GM12891 (cell line): ENCODE measurements at regions not wholly inside any gene's neighbourhood (a gene's known extent, or its start where the extent isn't known, plus 50 kb on each side); places are given as distances from the start of the nearest gene placed in this dataset.

ENCODE experiments used
- DNase-seq: peaks from one replicate; pipeline ENCODE4 v3.0.0; 2011; ENCODE audit warnings: low spot score; ENCODE audit not compliant: insufficient read length
- FAIRE-seq: peaks from 2 replicates; lab custom pipeline; 2011; peaks lifted over from hg19 to GRCh38; lab: Jason Lieb, UNC
- PAX5 ChIP-seq: IDR thresholded peaks from 2 replicates; pipeline ENCODE4 v1.6.1; 2011; ENCODE audit warnings: low read length, moderate library complexity, mild to moderate bottlenecking; ENCODE audit not compliant: insufficient read depth, severe bottlenecking
- POLR2A ChIP-seq: IDR thresholded peaks from 2 replicates; pipeline ENCODE4 v1.6.1; 2011; ENCODE audit warnings: low read depth, low read length, control low read depth
- POLR2AphosphoS5 ChIP-seq: IDR thresholded peaks from 2 replicates; pipeline ENCODE4 v1.6.1; 2011; ENCODE audit warnings: low read depth, low read length, control low read depth
- POU2F2 ChIP-seq: IDR thresholded peaks from 2 replicates; pipeline ENCODE4 v1.6.1; 2011; ENCODE audit warnings: low read depth, mild to moderate bottlenecking, control low read depth, low read length, moderate library complexity
- SPI1 ChIP-seq: IDR thresholded peaks from 2 replicates; pipeline ENCODE4 v1.6.1; 2011; ENCODE audit warnings: low read depth, low read length, control low read depth
- TAF1 ChIP-seq: IDR thresholded peaks from 2 replicates; pipeline ENCODE4 v1.6.1; 2011; ENCODE audit warnings: low read depth, low read length, control low read depth

DNA sequence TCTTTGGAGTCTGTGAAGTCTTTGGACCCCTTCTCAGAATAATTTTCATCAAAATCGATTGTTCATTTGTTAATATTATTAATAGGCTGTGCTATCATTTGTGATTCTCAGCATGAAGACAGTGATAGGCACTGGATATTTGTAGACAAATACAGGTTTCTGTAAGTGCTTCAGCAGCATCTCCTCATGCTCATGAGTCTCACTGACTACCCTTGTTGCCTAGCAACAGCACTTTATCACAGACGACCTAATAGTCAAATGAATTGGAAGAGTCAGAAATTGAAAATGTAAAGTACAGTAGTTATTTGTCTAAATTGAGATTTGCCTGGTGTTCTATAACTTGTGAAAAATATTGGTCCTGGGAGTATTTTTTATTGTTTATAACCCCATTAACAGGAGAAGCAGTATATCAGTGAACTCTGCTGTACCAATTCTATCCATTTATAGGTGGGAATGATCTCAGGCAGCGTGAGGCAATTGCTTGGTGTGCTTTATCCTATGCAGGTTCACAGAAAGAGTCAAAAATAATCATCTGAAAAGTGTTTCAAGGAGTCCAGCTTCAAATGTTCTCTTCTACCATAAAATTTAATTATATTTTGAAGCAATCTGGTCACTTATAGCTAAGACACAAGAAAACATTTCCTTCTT lies 684.6 kb downstream of the RFPL4B start:
- FAIRE-seq, result no peak
- TF ChIP-seq SPI1 (no peak), POLR2A (no peak), POLR2AphosphoS5 (no peak), TAF1 (no peak), PAX5 (no peak), POU2F2 (no peak)
- DNase-seq, result no peak

- no peak for DNase-seq
- TF ChIP-seq PAX5, result no peak
- TF ChIP-seq POLR2A, result no peak
- TF ChIP-seq POLR2AphosphoS5, result no peak
- TF ChIP-seq POU2F2, result no peak
- no peak for TF ChIP-seq TAF1
- no peak for TF ChIP-seq SPI1
- no peak for FAIRE-seq
Observed at GRCh38 chr6:113039005-113039404, 691.9 kb downstream of the RFPL4B start.

GRCh38 chr6:113047148-113047547 lies 700.0 kb downstream of the RFPL4B start:
- TF ChIP-seq POLR2AphosphoS5 (no peak), POLR2A (no peak), PAX5 (no peak), SPI1 (no peak), TAF1 (no peak), POU2F2 (no peak)
- FAIRE-seq (no peak), DNase-seq (no peak)

DNA sequence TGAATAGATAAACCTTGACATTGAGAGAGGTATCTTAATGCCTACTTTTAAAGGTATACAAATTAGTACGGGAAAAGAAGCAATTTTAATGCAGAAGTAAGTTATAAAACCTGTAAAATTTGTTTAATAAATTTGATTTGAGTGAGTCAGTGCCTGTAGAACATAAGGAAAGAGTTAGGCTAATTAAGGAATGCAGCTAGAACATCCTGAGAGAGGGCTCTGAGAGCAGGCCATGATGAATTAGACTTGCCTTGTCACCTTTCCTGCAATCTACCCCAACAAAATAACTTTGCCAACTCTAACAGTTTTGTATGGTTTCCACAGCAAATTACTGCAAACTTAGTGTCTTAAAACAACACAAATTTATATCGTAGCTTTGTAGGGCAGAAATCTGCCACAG lies 700.8 kb downstream of the RFPL4B start:
- DNase-seq (no peak), FAIRE-seq (no peak)

DNA sequence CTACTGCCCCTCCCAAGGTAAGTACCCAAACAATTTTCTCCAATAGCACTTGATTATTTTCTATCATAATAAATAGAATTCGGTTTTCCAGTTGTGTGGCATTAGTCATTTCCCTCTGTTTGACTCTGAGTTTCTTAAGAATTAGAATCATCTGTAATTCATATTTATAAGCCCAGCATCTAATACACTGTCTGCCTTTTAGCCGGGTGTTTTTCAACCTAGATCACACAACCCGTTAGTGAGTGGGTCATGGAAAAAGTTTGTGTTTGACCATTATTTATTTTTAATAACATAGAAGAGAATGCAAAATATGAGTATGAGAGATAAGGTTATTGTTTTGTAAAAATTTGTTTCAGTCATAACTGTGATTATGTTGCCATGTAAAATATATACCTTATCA lies 701.6 kb downstream of the RFPL4B start:
- TF ChIP-seq SPI1 (no peak), POLR2A (no peak), PAX5 (no peak), TAF1 (no peak), POLR2AphosphoS5 (no peak), POU2F2 (no peak)
- FAIRE-seq (no peak), DNase-seq (no peak)

More for the DNA sequence above, 700.8 kb downstream of the RFPL4B start:
- TF ChIP-seq POLR2AphosphoS5 (no peak), POU2F2 (no peak), POLR2A (no peak), TAF1 (no peak), PAX5 (no peak), SPI1 (no peak)

- no peak for TF ChIP-seq TAF1
- TF ChIP-seq POU2F2, result no peak
- TF ChIP-seq POLR2A, result no peak
- no peak for TF ChIP-seq PAX5
- no peak for TF ChIP-seq POLR2AphosphoS5
- TF ChIP-seq SPI1, result no peak
- DNase-seq (no peak), FAIRE-seq (no peak)
Observed at GRCh38 chr6:113049190-113049589, 702.1 kb downstream of the RFPL4B start.

GRCh38 chr6:113050010-113050858 lies 703.1 kb downstream of the RFPL4B start:
- FAIRE-seq, result no peak
- TF ChIP-seq POLR2A (no peak), POLR2AphosphoS5 (no peak), PAX5 (no peak), SPI1 (no peak), POU2F2 (no peak), TAF1 (no peak)
- DNase-seq, result no peak

- TF ChIP-seq PAX5, result no peak
- TF ChIP-seq POLR2A, result no peak
- no peak for TF ChIP-seq POLR2AphosphoS5
- no peak for TF ChIP-seq SPI1
- TF ChIP-seq POU2F2, result no peak
- TF ChIP-seq TAF1, result no peak
- DNase-seq (no peak), FAIRE-seq (no peak)
Observed at GRCh38 chr6:113050979-113051378, 703.8 kb downstream of the RFPL4B start.

GRCh38 chr6:113052506-113052905 lies 705.4 kb downstream of the RFPL4B start:
- no peak for DNase-seq
- TF ChIP-seq POLR2AphosphoS5, result no peak
- no peak for TF ChIP-seq POLR2A
- no peak for TF ChIP-seq PAX5
- no peak for TF ChIP-seq SPI1
- TF ChIP-seq POU2F2, result no peak
- no peak for TF ChIP-seq TAF1
- FAIRE-seq, result no peak
